ENCODE measurements at regions not wholly inside any gene's neighbourhood (a gene's known extent, or its start where the extent isn't known, plus 50 kb on each side); places are given as distances from the start of the nearest gene placed in this dataset.
A peak's percentile ranks its signal among the peaks of the same experiment; 100 is the strongest.

DNA sequence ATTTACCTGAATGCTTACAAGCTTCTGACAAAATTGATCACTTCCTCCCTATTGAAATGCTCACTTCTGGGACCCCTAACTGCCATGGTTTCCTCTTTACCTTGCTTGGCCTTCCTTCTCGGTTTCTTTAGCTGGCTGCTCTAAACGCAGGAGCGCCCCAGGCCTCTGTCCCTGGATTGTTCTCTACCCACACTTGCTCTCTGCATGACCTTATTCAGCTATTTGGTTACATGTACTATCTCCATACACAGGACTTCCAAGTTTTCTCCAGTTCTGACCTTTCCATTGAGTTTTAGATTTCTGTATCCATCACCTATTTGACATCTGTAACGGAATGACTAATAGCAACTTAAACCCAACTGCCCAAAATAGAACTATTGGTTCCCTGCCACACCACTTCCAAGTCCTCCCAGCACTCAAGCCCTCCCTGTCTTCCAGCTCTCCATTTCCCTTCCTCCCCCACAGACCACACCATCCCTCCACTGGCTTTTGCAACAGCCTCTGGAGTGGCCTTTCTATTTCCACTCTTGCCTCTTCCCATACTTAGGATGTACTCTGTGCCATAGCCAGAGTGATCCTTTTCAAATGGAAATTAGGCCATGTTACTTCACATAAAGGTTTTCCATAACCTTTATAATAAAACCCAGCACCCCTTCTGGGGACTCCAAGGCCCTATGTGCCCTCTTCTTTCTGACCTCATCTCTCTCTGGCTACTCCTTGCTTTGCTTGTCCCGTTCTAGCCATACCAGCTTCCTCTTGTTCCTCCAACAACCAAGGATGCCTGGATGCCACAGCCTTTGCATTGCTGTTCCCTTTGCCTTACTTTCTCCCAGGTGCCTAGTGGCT is 202.2 kb downstream of the AEBP2 start:
- H3K9me3 Mint-ChIP-seq, result peaks cover 4% of the 10 kb centered on the region
- DNase-seq (ENCODE audit: low spot score), result no peak
- no peak overlapping the region for H3K4me3 Mint-ChIP-seq
- peaks cover 0 to 3% of the 10 kb centered on the region in 2 donors for H3K4me1 Mint-ChIP-seq (ENCODE audit: low read depth in 2 of 2)
- peak in 1 of 2 donors; percentile 28 for ATAC-seq
- H3K36me3 Mint-ChIP-seq, result peaks cover 7% of the 10 kb centered on the region
- H3K27me3 Mint-ChIP-seq, result peaks cover 0 to 3% of the 10 kb centered on the region in 2 donors
- H3K27ac Mint-ChIP-seq, result no peak overlapping the region

DNA sequence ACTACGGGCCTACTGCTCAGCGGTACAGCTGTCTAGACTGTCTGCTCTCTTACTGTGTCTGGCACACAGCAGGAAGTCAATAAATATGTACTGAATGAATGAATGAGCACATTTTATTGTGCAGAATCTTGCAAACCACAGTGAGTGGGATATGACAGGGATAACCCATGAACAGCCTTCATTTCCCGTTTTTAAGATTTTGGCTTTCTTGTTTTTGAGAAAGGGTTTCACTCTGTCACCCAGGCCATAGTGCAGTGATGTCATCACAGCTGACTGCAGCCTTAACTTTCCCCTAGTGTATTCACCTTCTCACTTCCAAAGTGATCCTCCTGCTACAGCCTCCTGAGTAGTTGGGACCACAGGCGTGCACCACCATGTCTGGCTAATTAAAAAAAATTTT is 203.1 kb downstream of the AEBP2 start:
- Mint-ChIP-seq H3K4me3 (no peak overlapping the region), H3K27me3 (peaks cover 0 to 3% of the 10 kb centered on the region in 2 donors), H3K4me1 (ENCODE audit: low read depth in 2 of 2) (peaks cover 0 to 3% of the 10 kb centered on the region in 2 donors), H3K9me3 (peaks cover 4% of the 10 kb centered on the region), H3K36me3 (peaks cover 7% of the 10 kb centered on the region), H3K27ac (no peak overlapping the region)
- ATAC-seq (no peak), DNase-seq (ENCODE audit: low spot score) (no peak)

DNA sequence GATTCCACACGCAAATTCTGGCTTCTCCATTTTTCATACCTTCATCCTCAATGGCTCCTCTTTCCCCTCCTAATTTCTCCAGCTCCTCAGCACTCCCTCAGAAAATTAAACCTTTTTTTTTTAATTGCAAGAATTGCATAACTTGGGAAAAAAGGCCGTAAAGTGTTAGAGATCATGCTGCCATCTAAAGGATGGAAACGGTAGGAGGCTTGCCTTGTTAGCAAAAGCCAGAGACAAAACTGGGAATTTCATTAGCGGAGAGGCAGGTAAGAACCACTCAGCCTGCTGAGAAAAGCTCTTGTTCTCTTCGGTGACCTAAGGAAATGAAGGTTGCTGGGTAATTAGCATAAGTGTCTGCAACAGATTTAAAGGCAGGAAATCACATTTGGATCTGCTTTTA is 204.3 kb downstream of the AEBP2 start:
- Mint-ChIP-seq H3K36me3 (peaks cover 12% of the 10 kb centered on the region), H3K27ac (no peak overlapping the region)
- no peak for ATAC-seq

DNA sequence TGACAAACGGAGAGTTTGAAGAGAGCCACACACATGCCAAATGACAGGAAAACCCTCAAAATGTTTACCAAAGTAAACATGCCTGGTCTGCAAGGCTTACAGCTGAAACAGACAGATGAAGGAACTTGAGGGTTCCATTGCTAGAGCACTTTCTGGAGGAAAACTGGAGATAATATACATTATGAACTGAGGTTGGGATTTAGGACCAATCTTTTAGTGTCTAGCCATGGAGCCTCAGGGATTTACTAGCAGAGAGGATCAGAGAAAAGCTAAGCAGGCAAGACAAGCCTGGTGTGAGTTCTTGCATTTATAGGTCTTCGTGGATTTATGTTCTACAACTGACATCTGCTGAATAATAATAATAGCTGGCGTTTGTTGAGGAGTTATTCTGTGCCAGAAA is 205.3 kb downstream of the AEBP2 start:
- Mint-ChIP-seq H3K27me3 (peaks cover 0 to 12% of the 10 kb centered on the region in 2 donors), H3K4me3 (no peak overlapping the region), H3K4me1 (ENCODE audit: low read depth in 2 of 2) (peaks cover 0 to 10% of the 10 kb centered on the region in 2 donors), H3K36me3 (peaks cover 12% of the 10 kb centered on the region), H3K9me3 (peaks cover 8% of the 10 kb centered on the region), H3K27ac (no peak overlapping the region)
- ATAC-seq, result no peak
- no peak for DNase-seq (ENCODE audit: low spot score)

More for the DNA sequence above, 204.3 kb downstream of the AEBP2 start:
- Mint-ChIP-seq H3K9me3 (peaks cover 8% of the 10 kb centered on the region), H3K4me3 (no peak overlapping the region), H3K27me3 (peaks cover 0 to 10% of the 10 kb centered on the region in 2 donors), H3K4me1 (ENCODE audit: low read depth in 2 of 2) (peaks cover 0 to 10% of the 10 kb centered on the region in 2 donors)
- DNase-seq (ENCODE audit: low spot score), result no peak

DNA sequence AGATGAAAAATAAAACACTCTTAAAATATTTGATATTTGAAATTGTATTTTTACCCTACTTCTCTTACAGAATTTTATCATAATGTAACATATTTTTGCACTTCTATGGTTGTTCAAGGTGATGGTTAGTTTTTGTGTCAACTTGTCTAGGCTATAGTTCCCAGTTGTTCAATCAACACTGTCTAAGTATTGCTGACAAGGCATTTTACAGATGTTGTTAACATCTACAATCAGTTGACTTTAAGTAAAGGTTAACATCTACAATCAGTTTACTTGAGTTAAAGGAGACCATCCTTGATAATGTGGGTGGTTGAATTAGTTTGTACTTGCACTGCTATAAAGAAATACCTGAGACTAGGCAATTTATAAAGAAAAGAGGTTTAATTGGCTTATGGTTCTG is 206.5 kb downstream of the AEBP2 start:
- DNase-seq (ENCODE audit: low spot score) (no peak), ATAC-seq (no peak)
- peaks cover 0 to 10% of the 10 kb centered on the region in 2 donors for H3K4me1 Mint-ChIP-seq (ENCODE audit: low read depth in 2 of 2)
- no peak overlapping the region for H3K4me3 Mint-ChIP-seq
- H3K9me3 Mint-ChIP-seq, result peaks cover 8% of the 10 kb centered on the region
- peaks cover 0 to 12% of the 10 kb centered on the region in 2 donors for H3K27me3 Mint-ChIP-seq
- H3K36me3 Mint-ChIP-seq, result peaks cover 12% of the 10 kb centered on the region
- peak overlapping the region in 1 of 2 donors; percentile 21 for H3K27ac Mint-ChIP-seq

DNA sequence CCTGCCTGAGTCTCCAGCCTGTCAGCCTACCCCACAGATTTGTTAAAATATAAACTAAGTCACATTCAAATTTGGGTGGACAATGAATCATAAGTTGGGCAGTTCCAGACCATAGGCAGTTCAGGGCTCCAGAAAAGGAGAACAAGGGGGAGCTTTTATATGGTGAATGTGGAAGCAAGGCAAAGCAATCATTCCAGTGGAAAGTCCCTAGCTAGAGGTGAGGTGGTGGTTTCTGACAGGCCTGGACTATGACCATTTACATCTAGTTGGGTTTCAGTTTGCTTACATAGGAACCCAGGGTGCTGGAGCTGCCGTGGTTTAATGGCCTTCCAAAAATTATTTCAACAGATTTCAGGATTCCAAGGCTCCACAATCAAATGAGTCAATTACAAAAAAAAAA is 207.3 kb downstream of the AEBP2 start:
- peaks cover 0 to 10% of the 10 kb centered on the region in 2 donors for H3K4me1 Mint-ChIP-seq (ENCODE audit: low read depth in 2 of 2)
- H3K4me3 Mint-ChIP-seq, result no peak overlapping the region
- H3K27me3 Mint-ChIP-seq, result peaks cover 0 to 12% of the 10 kb centered on the region in 2 donors
- no peak for DNase-seq (ENCODE audit: low spot score)
- ATAC-seq, result no peak
- H3K9me3 Mint-ChIP-seq, result peaks cover 8% of the 10 kb centered on the region
- H3K27ac Mint-ChIP-seq, result no peak overlapping the region
- peaks cover 12% of the 10 kb centered on the region for H3K36me3 Mint-ChIP-seq

DNA sequence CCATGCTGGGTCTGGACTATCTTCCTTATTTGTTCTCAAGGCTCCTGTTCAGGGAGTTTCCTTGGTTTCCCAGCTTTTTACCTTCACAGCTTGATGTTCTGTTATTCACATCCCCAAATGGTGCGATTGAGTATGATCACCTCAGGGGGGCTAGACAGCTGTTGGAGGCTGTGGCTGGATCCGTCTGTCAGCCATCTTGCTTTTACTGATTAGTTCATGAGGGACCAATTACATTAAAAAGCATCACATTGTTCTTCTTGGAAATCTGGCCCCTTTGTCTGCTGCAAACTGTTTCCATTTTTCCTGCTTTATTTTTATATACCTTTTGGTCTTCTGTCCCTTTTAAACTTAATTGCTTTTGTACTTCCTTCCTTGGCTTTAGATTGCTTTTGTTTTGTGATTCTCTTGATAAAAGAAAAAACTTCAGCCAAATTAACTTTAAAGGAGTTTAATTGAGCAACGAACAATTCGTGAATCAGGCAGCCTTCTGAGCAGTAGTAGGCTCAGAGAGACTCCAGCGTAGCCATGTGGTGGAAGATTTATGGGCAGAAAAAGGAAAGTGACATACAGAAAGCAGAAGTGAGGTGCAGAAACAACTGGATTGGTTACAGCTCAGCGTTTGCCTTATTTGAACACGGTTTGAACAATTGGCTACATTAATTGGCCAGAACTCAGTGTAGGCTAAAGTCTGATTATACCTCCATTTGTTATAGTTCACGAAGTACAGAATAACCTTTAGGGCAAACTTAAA is 208.7 kb downstream of the AEBP2 start:
- Mint-ChIP-seq H3K36me3 (peaks cover 12% of the 10 kb centered on the region), H3K4me1 (ENCODE audit: low read depth in 2 of 2) (peaks cover 0 to 10% of the 10 kb centered on the region in 2 donors), H3K27me3 (peaks cover 0 to 12% of the 10 kb centered on the region in 2 donors), H3K4me3 (no peak overlapping the region), H3K9me3 (peaks cover 8% of the 10 kb centered on the region), H3K27ac (peak overlapping the region in 1 of 2 donors; percentile 22)
- no peak for ATAC-seq
- DNase-seq (ENCODE audit: low spot score), result no peak

DNA sequence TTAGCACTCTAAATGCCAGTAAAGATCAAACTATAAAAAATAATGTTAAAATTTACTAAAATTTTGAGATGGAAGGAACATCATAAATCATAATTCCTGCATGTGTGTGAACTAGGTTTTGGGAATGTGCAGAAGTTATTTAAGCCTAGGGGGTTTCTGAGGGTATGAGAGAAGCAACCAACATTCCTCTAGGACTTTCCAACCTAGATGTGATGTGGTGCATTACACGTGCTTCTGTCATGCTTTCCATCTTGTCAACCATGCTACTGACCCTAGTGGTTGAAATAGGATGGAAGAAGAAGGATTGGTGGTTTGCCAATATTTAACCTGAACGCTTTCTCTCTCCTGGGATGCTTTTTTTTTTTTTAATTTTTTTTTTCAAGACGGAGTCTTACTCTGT is 209.3 kb downstream of the AEBP2 start:
- ATAC-seq, result no peak
- peaks cover 12% of the 10 kb centered on the region for H3K36me3 Mint-ChIP-seq
- H3K9me3 Mint-ChIP-seq, result peaks cover 8% of the 10 kb centered on the region

DNA sequence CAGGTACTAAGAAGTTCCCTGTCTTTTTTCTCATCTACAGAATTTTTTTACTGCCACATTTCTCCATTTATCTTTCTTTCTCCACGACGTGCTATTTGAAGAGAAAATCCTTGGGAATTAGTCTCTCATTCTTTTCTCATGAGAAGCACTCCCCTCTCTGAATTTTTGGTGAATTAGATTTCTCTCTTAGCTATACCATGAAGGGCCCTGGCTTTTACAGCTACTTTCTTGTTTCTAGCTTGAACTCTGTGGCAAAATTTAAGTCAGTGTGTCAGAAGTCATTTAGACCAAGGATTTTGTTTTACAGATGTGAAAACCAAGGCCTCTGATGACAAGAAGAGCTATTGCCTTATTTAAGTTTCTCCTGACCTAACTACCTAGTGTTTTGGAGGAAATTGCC is 213.1 kb downstream of the AEBP2 start:
- H3K27ac Mint-ChIP-seq, result no peak overlapping the region
- H3K4me3 Mint-ChIP-seq, result no peak overlapping the region
- H3K27me3 Mint-ChIP-seq, result peaks cover 0 to 9% of the 10 kb centered on the region in 2 donors
- peaks cover 3% of the 10 kb centered on the region for H3K9me3 Mint-ChIP-seq
- DNase-seq (ENCODE audit: low spot score), result no peak
- peaks cover 0 to 7% of the 10 kb centered on the region in 2 donors for H3K4me1 Mint-ChIP-seq (ENCODE audit: low read depth in 2 of 2)
- no peak for ATAC-seq
- peaks cover 5% of the 10 kb centered on the region for H3K36me3 Mint-ChIP-seq

More for the DNA sequence above, 209.3 kb downstream of the AEBP2 start:
- Mint-ChIP-seq H3K4me1 (ENCODE audit: low read depth in 2 of 2) (peaks cover 0 to 10% of the 10 kb centered on the region in 2 donors), H3K4me3 (no peak overlapping the region), H3K27ac (no peak overlapping the region), H3K27me3 (peaks cover 0 to 12% of the 10 kb centered on the region in 2 donors)
- DNase-seq (ENCODE audit: low spot score), result no peak

DNA sequence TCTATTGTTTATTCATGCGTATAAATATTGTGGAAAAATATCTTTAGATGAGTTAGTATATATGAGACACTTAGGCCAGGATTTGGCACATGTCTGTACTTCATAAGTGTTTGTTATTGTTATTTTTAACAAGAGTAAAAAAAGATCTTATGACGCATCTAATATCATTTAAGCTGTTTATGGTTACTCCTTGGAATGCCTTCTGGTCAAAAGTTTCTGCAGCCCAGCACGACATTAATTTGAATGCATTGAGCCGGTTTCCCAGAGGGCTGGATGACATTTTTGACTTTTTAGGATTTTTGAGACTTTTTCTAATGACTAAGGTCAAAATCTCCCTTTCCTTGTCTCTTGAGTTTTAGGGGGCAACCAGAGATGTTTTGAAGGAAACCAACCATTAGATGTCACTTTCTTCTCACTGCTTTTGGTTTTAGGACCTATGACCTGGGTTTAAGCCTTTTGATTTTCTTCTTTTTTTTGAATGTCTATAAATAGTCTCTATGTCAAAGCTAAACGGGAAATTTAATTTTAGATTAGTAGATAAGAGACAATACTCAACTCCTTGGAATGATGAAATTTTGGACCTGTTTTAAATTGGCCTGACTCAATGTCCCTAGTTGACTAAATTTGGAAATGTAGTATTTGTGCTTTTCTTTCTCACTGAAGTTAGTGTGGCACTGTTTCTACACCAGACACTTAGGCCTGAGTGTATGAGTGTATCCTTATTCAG is 215.5 kb downstream of the AEBP2 start:
- no peaks in the 10 kb centered on the region for H3K27me3 Mint-ChIP-seq
- H3K27ac Mint-ChIP-seq, result peak overlapping the region in 1 of 2 donors; percentile 31
- no peaks in the 10 kb centered on the region for H3K36me3 Mint-ChIP-seq
- ATAC-seq, result no peak
- no peaks in the 10 kb centered on the region for H3K9me3 Mint-ChIP-seq
- DNase-seq (ENCODE audit: low spot score), result no peak
- H3K4me1 Mint-ChIP-seq (ENCODE audit: low read depth in 2 of 2), result no peaks in the 10 kb centered on the region
- no peak overlapping the region for H3K4me3 Mint-ChIP-seq

DNA sequence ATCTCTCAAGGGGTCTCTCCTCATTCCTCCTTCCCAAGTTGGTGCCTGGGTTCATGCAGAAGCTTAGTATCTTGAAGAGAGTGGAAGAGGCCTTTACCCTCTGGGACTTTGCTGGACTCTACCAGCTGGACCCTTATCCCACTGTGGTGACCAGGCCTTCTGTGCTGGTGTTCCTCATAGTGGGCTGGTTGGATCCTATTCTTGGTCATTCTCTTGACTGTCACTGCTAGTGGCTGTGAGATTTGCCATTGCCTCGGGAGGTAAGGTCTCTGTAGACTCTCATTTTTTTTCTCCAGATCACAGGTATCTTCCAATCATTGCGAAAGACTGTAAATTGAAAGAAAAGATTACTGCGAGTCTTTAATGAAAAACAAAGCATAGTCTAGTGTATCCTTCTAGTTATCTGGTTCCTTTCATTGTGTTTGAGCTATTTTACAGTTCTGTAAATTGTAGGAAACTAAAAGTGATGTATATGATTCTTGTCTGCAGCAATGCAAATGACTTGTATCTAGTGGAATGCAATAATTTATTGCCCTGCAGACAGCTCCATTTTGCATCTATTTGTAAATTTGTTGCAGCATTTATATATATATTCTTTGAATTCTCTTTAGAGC is 217.9 kb downstream of the AEBP2 start:
- Mint-ChIP-seq H3K4me3 (no peak overlapping the region), H3K27me3 (no peaks in the 10 kb centered on the region), H3K4me1 (ENCODE audit: low read depth in 2 of 2) (no peaks in the 10 kb centered on the region), H3K9me3 (no peaks in the 10 kb centered on the region), H3K36me3 (no peaks in the 10 kb centered on the region), H3K27ac (no peak overlapping the region)
- no peak for DNase-seq (ENCODE audit: low spot score)
- no peak for ATAC-seq

DNA sequence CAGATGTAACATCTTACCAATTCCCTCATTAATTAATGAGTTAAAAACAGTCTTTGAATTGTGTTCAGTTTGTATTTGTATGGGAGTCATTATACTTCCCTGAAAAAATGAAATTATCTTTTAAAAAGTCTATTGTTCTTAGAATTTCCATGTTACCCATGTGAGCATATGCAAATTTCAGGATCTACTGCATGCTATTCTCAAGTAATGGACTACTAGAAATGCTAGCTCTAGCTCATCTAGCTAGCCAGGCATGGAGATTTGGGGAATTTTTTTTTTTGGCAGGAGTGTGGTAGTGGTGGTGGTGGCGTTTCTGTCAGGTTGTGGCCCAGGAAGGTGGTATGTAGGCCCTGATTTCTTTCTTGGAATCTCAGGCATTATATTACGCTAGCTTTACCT is 218.4 kb downstream of the AEBP2 start:
- Mint-ChIP-seq H3K27me3 (no peaks in the 10 kb centered on the region), H3K4me1 (ENCODE audit: low read depth in 2 of 2) (no peaks in the 10 kb centered on the region), H3K9me3 (no peaks in the 10 kb centered on the region), H3K36me3 (no peaks in the 10 kb centered on the region), H3K4me3 (no peak overlapping the region), H3K27ac (no peak overlapping the region)
- DNase-seq (ENCODE audit: low spot score) (no peak), ATAC-seq (no peak)

DNA sequence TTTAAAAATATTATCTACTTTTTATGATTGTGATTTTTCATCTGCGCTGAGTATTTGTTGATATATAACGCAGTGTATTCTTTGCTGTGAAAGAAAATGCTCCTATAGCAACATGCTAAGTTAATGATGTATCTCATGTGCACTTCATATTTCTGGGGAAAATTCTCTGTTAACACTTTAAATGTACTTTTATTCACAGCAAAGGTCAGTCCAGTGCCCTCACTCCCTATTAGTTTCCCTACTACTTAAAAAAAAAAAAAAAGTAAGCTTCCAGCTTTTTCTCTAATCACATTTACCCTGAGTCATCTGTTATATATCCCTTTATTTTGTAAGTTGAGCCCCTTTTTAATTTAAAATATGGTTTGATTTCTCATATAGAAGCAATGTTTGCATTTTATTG is 219.8 kb downstream of the AEBP2 start:
- Mint-ChIP-seq H3K27ac (no peak overlapping the region), H3K4me3 (no peak overlapping the region), H3K4me1 (ENCODE audit: low read depth in 2 of 2) (no peaks in the 10 kb centered on the region), H3K27me3 (no peaks in the 10 kb centered on the region), H3K9me3 (no peaks in the 10 kb centered on the region), H3K36me3 (no peaks in the 10 kb centered on the region)
- DNase-seq (ENCODE audit: low spot score), result no peak
- ATAC-seq, result no peak
